ENCODE measurements at regions not wholly inside any gene's neighbourhood (a gene's known extent, or its start where the extent isn't known, plus 50 kb on each side); places are given as distances from the start of the nearest gene placed in this dataset.
"Not testable (repeated sequence)": the region's sequence is repeated elsewhere in the genome, so short reads cannot be mapped to it uniquely, and the experiment has no call there.

GRCh38 chr1:55812281-55812680, 597.1 kb upstream of the USP24 start:
- no peak for DNase-seq (ENCODE audit: low read depth in 3 of 3, low spot score in 1 of 3)

DNA sequence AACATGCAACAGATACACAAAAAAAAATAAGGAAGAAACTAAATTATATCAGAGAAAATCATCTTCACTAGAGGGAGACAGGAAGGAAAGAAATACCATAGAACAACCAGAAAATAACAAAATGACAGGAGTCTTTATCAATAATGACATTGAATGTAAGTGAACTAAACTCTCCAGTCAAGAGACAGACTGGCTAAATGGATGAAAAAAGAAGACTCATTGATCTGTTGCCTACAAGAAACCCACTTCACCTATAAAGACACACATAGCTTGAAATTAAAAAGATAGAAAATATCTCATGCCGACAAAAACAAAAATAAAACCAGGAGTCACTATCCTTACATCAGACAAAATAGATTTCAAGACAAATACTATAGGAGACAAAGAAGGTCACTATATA, 593.1 kb upstream of the USP24 start:
- no peak for DNase-seq (ENCODE audit: low read depth in 3 of 3, low spot score in 1 of 3)

DNA sequence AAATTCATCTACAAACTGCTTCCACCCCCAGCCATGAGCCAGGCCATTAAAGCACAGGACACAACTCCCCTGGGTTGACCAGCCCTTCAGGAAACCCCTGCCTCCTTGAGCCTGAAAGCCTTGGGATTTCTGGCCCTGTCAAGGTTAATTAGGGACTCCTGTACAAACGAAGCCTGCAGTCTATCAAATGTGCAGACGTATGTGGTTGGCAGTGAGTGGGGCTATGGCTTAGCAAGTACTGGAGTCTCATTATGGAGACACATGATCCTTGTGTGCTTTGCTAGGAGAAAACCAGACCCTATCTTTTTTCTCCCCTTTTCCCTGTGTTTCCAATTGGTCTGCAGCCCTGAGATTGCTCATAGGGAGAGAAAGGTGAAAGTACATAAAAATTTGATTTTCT, 588.3 kb upstream of the USP24 start:
- DNase-seq (ENCODE audit: low read depth in 3 of 3, low spot score in 1 of 3): no peak

DNA sequence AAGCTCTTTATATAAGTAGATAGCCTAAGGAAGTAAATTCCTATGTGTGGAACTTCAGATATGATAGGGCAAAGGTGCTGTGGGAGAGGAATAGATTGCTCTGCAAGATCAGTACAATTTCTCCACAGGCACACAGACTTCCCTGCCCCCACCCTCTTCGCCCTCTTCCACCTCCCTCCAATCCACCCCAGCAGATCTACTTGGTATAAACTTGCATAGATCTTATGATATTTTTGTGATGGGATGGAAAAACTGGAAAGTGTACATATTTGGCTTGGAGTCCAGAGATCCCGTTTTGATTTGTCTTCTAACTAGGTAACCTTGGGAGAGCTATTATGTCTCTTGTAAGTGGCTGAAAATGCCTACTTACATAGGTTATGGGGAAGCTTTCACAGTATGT, 586.3 kb upstream of the USP24 start:
- no peak for DNase-seq (ENCODE audit: low read depth in 3 of 3, low spot score in 1 of 3)

DNA sequence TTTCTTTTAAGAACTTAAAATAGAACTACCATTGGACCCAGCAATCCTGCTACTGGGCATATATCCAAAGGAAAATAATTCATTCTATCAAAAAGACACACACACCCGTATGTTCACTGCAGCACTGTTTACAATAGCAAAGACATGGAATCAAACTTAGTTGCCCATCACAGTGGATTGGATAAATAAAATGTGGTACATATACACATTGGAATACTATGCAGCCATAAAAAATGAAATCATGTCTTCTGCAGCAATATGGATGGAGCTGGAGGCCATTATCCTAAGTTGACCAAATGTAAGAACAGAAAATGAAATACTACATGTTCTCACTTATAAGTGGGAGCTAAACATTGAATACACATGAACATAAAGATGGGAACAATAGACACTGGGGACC, 585.3 kb upstream of the USP24 start:
- DNase-seq (ENCODE audit: low read depth in 3 of 3, low spot score in 1 of 3): no peak

DNA sequence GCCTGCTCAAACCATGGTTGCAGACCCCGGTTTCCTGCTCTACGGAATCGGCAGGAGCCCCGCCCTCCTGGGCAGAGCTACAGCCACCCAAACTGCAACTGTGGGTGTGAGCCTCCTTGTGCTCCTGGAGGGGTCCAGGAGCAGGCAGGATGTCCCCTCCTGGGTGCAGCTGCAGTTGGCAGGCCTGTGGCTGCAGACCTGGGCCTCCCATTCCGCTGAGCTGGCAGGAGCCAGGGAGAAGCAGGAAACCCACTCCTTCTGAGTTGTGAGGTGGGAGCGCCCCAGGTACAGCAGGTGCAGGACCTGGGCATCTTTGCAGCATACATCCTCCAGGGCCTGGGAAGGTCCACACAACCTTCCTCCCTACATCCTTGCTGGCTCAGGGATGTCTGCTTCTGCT, 578.7 kb upstream of the USP24 start:
- no peak for DNase-seq (ENCODE audit: low read depth in 3 of 3, low spot score in 1 of 3)

DNA sequence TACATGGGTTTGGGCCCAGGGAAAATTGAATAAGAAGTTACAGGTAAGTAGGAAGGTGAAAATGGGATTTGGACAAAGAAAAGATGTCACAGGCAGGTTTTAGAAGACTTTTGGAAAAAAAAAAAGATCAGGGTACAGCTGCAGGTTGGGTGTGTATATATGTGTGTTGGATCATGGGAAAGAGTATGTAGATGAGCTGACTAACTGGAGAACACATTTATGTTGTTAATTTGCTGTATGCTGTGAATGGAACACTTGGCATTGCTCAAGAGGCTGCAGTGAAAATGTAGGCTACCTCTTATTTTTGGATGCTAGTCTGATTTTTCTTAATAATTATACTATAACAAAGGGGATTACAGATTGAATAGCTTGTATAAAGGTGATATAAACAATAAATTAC, 577.7 kb upstream of the USP24 start:
- DNase-seq (ENCODE audit: low read depth in 3 of 3, low spot score in 1 of 3): no peak

GRCh38 chr1:55789466-55789865, 574.3 kb upstream of the USP24 start:
- DNase-seq (ENCODE audit: low read depth in 3 of 3, low spot score in 1 of 3): no peak

DNA sequence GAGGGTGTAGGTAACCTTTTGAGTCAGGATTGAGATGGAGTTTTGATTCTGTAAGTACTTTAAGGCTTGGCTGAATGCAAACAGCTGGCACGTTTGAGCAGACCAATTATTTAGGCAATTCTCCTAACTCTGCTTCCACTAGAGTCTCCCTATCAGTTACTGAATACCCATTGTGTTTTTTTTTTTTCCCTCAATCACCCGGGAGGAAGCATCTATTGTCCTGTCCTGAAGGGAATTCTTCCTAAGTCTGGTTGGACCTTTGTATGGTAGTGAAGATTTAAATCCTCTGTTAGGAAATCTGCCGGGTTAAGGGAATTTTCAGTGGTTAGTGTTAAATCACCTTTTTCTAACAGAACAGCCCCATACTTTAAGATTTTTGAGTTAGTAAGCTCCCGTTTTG, 571.2 kb upstream of the USP24 start:
- no peak for DNase-seq (ENCODE audit: low read depth in 3 of 3, low spot score in 1 of 3)

DNA sequence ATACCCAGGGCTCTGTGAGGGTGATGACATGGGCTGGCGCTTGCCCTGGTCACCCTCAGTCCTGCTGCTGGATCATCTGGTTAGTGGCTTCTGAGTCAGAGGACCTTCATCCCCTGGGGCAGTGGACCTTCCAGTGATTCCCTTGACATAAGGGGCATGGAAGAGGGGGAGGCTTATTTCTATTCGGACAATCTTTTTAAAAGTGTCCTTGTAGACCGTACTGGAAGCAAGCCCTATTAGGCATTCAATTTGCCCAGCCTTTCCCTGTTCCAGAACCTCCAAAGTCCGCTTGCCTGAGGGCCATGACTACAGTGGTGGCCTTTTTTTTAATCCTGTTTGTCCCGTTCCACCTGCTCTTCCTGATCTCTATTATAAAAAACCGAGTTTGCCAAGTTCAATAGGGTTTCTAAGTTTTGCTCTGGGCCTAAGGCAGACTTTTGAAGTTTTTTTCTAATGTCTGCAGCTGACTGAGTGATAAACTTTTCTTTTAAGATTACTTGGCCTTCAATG, 569.8 kb upstream of the USP24 start:
- DNase-seq (ENCODE audit: low read depth in 3 of 3, low spot score in 1 of 3): not testable (repeated sequence)

DNA sequence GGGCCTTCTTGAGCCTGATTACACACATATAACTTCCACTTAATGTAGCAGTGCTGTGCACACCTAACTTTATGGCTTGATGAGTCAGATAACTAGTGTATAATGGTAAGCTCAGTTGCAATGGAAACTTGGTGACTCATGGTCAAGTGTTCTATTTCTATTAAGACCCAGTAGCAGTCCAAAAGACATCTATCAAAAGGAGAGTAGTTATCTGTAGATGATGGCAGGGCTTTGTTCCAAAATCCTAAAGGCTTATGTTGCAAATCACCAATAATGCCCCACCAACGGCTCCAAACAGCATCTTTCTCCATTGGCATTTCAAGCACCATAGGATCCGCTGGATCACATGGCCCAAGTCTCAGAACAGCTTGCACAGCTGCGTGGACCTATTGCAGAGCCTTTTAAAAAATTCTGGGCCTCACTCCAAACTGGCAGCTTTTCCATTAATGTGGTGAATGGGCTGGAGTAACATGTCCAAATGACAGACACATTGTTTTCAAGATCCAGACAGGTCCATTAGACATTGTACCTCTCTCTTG, 566.8 kb upstream of the USP24 start:
- no peak for DNase-seq (ENCODE audit: low read depth in 3 of 3, low spot score in 1 of 3)

DNA sequence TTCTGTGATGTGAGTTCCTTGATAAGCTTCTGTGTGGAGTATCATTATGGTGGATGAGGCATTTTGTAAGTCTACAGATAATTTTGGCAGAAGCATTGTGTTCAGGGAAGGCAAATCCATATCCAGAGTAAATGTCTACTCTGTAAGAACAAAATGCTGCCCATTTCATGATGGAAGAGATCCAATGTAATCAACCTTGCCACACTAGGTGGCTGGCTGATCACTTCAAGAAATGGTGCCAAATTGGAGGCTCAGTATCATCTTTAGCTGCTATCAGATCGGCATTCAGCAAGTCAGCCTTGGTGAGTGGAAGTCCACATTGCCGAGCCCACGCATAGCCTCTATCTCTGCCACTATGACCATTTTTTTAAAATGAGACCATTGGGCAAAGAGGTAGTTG, 565.8 kb upstream of the USP24 start:
- no peak for DNase-seq (ENCODE audit: low read depth in 3 of 3, low spot score in 1 of 3)

- DNase-seq (ENCODE audit: low read depth in 3 of 3, low spot score in 1 of 3): no peak
Observed at GRCh38 chr1:55777545-55777944, 562.4 kb upstream of the USP24 start.

- DNase-seq (ENCODE audit: low read depth in 3 of 3, low spot score in 1 of 3): no peak
Observed at GRCh38 chr1:55775007-55775406, 559.8 kb upstream of the USP24 start.

DNA sequence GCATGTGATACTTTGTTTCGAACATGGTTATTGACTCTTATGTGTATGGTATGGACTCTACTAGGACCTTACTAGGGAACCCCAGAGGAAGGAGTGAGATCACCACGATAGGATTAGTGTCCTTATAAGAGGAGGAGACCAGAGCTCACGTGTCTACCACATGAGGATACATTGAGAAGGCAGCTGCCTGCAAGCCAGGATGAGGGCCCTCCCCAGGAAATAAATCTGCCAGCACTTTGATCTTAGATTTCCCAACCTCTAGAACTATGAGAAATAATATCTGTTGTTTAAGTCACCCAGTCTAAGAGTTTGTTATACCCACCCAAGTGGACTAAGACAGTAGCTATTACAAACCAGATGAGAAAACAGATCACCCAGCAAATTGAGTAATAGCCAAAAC, 559.3 kb upstream of the USP24 start:
- no peak for DNase-seq (ENCODE audit: low read depth in 3 of 3, low spot score in 1 of 3)

DNA sequence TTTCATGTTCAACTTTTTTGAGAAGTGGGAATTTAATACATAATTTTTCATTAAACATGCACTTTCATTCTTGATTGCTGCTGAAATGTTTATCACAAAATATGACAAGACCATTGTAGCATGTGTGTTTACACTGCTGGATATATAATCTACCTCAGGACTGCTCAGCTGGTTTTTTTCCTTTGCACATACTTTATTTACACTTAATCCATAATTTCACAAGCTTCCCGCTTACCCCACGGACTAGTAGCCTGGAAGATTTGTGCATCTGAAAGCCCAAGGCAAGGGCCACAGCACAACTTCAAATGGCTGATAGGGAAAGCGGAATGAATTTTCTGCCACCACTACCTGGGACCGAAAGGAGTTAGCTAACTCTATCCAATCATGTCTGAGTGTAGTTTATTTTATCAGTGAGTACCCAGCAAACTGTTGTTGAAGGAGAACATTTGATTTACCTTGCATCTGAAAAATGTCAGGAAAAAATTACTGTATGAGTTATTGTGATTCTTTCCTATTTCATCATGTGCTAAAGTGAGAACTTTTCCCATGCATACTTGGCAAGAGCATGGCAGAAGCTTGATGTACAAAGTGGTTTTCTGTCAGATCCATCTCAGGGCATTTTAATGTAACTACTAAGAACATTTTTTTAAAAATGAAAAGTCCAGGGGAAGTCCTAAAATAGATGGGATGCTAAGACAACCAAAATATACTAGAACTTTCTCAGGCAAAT, 558.2 kb upstream of the USP24 start:
- no peak for DNase-seq (ENCODE audit: low read depth in 3 of 3, low spot score in 1 of 3)

DNA sequence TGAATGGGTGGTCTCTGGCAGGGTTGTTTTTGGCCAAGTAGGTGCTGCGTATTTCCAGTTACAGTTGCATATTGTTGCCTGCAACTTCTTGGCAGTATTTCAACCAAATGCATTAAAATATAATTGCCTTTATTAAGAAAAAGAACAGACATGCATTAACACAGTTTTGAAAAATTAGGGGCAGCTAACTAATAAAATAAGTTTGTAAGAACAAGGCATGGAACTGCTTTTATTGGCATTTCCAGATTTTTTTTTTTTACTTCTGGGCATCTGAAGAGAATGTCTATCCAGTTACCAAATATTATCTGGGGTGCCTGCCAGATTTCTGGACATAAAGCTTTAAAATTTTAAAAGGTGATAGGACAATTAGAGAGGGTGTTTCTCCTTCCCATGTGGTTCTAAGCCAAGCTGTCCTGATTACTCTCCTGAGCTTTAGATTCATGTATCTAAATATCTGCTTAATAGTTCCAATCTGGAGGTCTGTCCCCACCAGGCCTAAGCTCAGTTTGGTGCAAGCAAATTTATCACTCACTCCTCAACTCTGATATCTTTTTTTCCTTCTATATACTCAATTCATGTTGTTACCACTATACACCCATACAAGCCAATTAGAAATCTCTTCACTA, 553.3 kb upstream of the USP24 start:
- DNase-seq (ENCODE audit: low read depth in 3 of 3, low spot score in 1 of 3): no peak

- no peak for DNase-seq (ENCODE audit: low read depth in 3 of 3, low spot score in 1 of 3)
Observed at GRCh38 chr1:55767171-55767570, 552.0 kb upstream of the USP24 start.

GRCh38 chr1:55765505-55765904, 550.3 kb upstream of the USP24 start:
- DNase-seq (ENCODE audit: low read depth in 3 of 3, low spot score in 1 of 3): not testable (repeated sequence)

- DNase-seq (ENCODE audit: low read depth in 3 of 3, low spot score in 1 of 3): no peak
Observed at GRCh38 chr1:55751776-55752175, 536.6 kb upstream of the USP24 start.

- no peak for DNase-seq (ENCODE audit: low read depth in 3 of 3, low spot score in 1 of 3)
Observed at GRCh38 chr1:55750628-55750995, 535.4 kb upstream of the USP24 start.

DNA sequence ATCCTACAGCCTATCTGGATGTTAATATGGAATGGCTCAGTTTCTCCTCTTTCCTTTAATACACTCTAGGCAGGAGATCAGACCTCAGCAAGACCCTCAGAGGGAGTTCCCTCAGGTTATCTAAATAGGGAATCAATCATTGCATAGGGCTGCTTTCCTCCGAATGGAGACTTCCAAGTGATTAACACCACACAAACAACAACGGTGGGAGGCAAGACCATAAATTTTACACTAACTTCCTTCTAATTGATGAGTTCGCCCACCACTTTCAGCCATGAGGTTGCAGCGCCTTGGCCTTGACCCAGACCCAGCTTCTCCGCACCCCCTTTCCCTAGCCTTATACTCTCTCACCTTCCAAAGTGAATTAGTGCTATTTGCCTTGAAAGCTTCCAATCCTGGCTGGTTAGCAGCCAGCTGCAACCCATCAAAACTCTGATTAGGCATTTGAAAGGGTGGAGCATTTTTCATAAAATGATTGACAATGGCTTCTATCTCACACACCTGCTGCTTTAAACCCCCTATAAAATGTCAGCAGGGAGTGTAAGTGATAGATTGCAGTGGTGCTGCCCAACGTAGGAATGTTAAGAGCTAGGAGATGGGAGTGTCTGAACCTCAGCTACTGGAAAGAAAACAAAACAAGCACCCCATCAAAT, 534.9 kb upstream of the USP24 start:
- no peak for DNase-seq (ENCODE audit: low read depth in 3 of 3, low spot score in 1 of 3)

Measured in stimulated activated CD4-positive, alpha-beta T cell treated with anti-CD3 and anti-CD28 coated beads, TNF-alpha, amount 100 ng/mL, for 1 hour (primary cell).